ENCODE measurements at regions not wholly inside any gene's neighbourhood (a gene's known extent, or its start where the extent isn't known, plus 50 kb on each side); places are given as distances from the start of the nearest gene placed in this dataset.

DNA sequence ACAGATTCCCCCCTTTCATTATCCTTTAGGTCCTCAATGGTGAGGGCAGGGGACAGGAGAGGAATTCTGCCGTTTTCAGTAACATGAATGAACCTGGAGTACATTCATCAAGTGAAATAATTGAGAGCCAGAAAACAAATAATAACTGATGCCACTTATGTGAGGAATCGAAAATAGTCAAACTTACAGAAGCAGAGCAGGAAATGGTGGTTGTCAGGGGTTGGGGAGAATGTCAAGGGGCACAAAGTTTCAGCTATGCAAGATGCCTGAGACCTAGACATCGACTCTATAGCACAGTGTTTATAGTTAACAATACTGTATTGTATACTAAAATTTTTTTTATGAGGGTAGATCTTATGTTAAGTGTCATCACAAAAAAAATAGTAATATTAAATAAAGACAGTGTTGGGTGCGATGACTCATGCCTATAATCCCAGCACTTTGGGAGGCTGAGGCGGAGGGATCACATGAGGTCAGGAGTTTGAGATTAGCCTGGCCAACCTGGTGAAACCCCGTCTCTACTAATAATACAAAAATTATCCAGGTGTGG, 1219.8 kb downstream of the GATA3 start:
- intact Hi-C loops (cut with DNase I): no loop called here
- ATAC-seq: no peak

DNA sequence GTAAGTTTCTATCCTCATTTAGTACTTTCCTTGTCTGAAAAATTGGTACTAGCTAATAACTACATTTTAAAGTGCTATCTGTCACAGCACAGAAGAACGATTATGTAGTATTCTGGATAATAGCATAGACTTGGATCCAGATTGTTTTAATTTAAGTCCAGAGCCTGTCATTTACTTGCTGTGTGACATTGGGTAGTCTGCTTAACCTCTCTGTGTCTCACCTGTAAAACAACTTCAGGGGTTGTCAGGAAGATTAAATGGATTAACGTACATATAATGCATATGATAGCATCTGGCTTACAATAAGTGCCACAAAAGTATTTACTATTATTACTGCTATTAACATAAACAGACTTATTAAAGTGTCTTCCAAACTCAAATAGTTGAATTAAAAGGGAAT, 1221.4 kb downstream of the GATA3 start:
- no peak for DNase-seq
- ATAC-seq: no peak
- intact Hi-C loops (cut with DNase I): no loop called here

More for the DNA sequence above, 1219.8 kb downstream of the GATA3 start:
- DNase-seq: no peak

DNA sequence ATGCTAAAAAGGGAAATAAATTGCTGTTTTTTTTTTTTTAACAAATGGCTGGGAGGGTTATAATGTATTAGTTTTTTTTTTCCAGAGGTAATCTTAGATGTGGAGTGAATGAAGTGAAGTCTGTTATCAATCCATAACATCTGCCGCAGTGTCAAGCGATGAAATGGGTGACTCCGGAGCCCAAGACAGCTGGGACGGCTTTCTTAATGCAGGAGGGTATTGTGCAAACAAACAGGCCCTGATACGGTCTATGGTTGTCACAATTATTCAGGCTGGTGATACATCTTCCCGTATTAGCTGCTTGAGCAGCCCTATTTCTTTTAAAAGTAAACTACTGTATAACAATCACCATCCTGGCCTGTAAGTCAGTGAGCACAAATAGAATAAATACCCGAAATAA, 1231.2 kb downstream of the GATA3 start:
- ATAC-seq: no peak
- intact Hi-C loops (cut with DNase I): no loop called here

DNA sequence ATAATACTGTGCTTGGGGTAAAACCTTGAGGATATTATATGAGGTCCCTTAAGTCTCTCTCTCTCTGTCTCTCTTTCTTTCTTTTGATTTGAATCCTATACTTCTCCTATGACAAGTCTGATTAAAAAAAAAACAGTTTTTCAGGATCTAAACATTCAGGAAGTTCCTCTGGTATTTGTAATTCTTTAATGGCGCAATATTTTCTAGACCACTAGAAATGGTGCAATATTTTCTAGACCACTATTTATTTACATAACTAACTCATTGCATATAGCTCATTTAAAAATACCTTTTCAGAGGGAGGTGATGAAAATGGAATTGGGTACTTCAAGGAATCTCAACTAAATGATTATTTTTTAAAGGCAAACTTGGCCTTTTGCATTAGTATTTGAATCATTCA, 1235.3 kb downstream of the GATA3 start:
- ATAC-seq (no peak), DNase-seq (no peak)
- intact Hi-C loops (cut with DNase I): no loop called here

More for the DNA sequence above, 1231.2 kb downstream of the GATA3 start:
- DNase-seq: no peak

DNA sequence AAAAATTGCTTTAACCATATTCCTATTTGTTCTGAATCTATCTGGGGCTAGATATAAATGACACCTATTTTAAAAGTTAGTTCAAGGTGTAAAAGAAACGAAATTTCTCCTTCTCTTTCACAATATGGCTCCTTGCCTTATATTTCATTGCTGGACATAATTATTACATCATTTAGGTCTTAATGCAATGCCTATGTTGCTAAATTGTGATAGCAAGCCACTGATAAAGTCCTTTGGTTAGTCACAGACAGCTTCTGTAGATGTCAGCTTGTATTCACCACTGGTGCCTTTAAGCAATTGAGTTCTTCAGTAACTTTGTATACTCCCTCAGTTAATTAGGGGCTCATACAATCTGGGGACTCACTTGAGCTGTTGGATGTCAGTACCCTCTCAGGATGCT, 1236.6 kb downstream of the GATA3 start:
- DNase-seq: no peak
- no peak for ATAC-seq
- intact Hi-C loops (cut with DNase I): no loop called here

DNA sequence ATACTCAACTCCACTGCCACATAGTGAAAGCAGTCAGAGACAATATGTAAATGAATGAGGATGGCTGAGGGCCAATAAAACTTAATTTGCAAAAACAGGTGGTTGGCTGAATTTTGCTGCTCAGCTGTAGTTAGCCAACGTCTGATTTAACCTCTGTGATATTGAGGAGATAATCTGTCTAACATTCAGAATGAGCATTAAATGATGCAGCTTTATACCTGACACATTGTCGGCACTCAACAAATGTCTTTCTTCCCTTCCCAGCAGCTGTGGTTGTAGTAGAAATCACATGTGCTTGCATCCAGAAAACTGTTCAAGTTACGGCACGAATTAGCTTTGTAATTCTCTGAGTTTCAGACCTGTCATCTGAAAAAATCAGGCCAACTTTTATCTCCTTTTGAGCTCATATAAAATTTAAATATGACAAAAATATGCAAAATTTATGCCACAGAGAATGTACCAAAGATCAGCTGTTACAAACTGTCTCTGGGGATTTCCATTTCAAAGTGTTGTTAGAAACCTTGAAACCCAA, 1239.7 kb downstream of the GATA3 start:
- intact Hi-C loops (cut with DNase I): no loop called here
- ATAC-seq (no peak), DNase-seq (no peak)

DNA sequence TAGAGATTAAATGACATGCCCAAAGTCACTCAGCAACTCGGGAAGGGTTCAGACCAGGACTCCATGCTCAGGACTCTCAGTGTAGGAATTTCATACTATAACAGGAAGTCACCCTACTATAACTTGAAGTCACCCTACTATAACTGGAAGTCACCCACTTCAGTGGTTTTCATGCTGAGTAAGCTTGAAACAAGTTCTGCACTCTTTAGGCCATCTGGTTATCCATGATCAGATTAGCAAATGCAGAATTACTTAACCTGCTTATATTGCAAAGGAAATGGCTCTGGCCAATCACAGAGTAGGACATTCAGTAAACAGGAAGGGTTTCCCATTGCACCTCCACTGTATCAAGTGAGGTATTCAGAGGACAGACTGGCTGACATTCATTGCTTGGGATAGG, 1240.4 kb downstream of the GATA3 start:
- no peak for ATAC-seq
- intact Hi-C loops (cut with DNase I): no loop called here
- no peak for DNase-seq

DNA sequence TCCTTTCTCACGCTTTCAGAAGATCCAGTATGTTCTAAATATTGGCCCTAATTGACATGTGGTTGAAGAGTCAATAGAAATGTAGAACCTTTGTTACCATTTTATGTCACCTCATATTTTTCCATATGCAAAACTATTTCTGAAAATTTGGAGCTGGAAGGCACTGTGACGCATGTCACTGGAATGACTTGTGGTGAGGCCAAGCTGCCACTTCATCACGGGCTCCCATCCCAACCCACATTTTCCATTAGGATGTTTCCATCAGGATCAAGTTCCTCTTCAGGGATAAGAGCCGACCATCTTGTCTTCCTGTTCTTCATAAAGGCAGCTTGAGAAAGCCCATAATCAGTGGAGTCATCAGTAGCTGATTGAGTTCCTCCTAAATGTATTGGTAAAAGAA, 1241.7 kb downstream of the GATA3 start:
- intact Hi-C loops (cut with DNase I): no loop called here
- no peak for ATAC-seq
- DNase-seq: no peak

DNA sequence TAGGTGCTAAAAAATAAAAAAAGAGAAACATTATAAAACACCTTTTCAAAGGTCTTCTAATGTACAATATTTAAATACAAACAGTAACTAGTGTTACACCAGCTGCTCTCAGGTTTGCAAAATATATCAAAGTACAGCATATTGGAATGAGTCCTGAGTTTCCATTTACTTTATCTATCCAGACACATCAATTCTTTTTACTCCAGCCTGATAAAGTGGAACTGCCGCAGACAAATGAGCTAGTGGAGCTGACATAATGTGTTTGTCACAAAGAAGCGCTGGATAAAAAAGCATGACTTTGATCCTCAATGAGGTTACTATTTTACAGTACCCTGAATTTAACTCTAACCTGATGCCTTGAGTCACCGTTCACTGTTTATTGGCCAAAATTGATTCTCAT, 1243.1 kb downstream of the GATA3 start:
- intact Hi-C loops (cut with DNase I): no loop called here
- DNase-seq (no peak), ATAC-seq (no peak)

DNA sequence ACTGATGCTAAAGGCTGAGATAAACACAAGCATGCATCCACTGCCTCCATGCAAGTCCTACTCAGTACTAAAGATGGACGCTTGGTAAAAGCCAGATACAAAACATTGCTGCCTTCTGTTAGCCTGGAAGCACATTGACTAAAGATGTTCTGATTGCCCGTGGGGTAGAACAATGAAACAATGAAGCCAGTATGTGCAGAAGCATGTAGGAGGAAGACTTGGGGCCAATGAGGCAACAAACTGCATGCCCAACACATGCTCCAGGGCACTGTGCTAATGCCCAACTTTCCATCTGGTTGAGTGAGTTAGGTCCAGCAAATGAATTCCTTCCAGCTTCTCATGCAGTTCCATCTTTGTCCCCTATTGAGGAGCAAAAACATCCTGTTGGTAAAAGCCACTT, 1245.5 kb downstream of the GATA3 start:
- ATAC-seq (no peak), DNase-seq (no peak)
- intact Hi-C loops (cut with DNase I): loop anchor here (5.0 to 10.0 kb wide), 3 partner anchors 1425 to 1773 kb away; no protein-coding TSS in a partner anchor

DNA sequence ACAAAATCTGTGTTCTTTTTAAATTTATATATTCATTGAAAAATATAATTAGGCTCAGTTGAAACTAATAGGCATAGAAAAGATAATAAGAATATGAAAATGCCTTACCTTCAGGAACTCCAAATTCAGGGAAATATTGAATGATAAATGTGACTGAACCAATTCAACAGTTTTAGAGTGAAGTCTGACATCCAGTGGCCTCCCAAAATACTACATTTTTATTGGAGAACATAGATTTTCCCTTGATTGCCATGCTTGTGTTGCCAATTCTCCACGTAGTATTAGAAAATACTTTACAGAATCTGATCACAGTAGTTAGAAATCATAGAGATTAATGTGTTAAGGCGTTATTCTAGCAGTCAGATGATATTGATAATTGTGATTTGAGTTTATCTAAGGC, 1246.7 kb downstream of the GATA3 start:
- intact Hi-C loops (cut with DNase I): loop anchor here (5.0 to 10.0 kb wide), 3 partner anchors 1426 to 1774 kb away; no protein-coding TSS in a partner anchor
- no peak for DNase-seq
- no peak for ATAC-seq

DNA sequence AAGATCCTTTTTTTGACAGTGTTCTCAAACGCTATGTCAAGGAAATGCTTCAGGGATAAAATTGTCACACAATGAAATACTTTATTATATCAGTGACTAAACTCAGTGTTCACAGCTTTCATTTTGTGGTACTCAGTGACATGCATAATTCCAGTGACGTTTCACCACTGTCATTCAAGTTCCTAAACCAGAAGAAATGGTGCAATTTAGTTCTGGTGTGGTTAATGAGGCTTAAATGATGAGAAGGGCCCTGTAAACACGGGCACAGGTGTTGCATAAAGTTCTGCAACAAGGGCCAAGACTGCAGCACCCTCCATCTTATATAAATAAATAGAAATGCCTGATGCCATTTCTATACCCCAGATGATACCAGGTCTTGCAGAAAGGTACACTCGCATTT, 1247.1 kb downstream of the GATA3 start:
- DNase-seq (no peak), ATAC-seq (no peak)
- intact Hi-C loops (cut with DNase I): loop anchor here (5.0 to 10.0 kb wide), 3 partner anchors 1427 to 1774 kb away; no protein-coding TSS in a partner anchor

DNA sequence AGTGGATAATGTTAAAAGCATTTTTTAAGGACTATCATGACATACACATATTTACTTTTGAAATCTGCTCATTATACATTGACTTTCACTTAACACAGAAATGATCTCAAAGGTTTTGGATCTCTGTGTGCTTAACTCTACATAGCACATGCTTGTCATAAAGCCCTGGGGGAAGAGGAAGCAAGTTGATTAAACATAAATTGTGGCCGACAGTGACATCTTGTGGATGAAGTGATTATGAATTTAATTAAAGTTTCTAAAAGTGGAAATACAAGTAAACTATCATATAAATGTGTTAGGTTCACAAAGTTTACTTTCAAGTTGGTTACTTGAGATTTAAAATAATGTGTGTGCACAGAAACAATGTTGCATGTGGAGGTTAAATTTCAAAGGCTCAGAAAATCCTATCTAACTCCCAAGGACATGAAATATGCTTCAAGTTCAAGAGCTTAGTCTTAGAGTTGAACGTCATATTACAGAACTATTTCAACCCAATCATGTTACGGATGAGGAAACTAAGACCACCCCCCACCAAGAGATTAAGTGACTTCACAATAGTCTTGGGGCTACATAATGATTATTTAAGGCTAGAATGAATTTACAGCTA, 1247.8 kb downstream of the GATA3 start:
- DNase-seq (no peak), ATAC-seq (peak in 1 of 2 donors; percentile 34)
- intact Hi-C loops (cut with DNase I): loop anchor here (5.0 to 10.0 kb wide), 3 partner anchors 1427 to 1775 kb away; no protein-coding TSS in a partner anchor

DNA sequence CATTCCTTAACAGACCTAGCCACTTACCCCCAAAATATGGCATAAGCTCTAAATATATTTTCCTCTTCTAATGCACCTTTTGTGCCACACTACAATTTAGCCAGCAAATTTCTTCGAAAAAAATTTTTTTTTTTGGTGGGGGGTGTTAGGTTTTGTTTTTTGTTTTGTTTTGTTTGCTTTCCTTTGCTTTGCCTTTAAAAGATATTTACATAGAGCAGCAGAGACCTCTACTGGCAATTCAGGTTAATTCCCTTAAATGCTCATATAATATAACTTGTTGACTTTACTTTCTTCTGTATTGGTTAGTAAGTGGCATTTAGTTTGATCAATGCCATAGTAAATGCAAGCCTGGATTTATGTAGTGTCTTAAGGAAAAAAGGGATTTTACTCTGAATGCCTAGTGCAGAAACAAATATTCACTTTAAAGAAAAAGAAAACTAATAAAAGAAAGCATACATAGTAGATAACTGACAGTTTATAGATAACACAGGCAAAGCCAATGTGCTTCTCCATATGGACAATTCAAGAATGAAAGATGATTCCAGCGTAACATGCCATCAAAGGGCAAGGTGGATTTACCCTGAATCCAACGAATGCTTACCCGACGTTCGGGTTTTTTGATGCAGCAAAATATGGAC, 1250.6 kb downstream of the GATA3 start:
- intact Hi-C loops (cut with DNase I): loop anchor here in 1 of 2 donors (10.0 kb wide), 1 partner anchor 1430 kb away; no protein-coding TSS in a partner anchor
- DNase-seq: no peak

DNA sequence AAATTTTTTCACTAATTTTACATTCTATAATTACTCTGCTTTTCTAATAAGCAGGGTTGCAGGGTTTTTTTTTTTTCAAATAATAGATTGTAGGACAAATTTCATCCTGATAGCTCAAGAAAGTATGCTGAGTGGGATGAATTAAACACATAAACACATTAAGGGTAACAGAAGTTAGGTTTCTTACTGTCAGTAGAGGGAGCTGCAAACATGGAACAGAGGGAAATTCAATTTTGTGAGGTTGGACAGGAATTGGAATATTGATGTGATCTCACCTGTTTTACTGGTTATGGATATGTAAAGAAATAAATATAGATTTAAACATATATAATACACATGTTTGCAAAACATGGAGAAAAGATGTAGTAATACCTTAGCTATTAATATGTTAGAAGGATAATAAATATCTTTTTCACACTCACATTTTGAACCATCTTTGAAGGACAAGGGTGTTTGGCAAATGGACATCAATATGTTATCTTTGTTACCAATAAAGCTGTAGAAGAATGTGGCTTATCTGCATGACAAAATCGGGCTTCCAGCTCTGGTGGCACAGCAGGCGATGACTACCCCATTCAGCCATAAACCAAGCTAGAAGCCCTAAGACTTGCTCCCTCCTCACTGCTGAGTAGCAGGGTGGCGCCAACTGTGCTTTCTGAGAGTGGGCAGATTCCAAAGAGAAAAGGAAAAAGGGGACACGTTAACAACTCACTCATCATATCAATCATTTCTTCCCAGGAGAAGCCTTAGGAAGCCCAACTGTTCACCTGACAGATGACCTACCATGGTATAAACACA, 1257.4 kb downstream of the GATA3 start:
- intact Hi-C loops (cut with DNase I): no loop called here
- DNase-seq (no peak), ATAC-seq (no peak)

More for the DNA sequence above, 1250.6 kb downstream of the GATA3 start:
- ATAC-seq: no peak

DNA sequence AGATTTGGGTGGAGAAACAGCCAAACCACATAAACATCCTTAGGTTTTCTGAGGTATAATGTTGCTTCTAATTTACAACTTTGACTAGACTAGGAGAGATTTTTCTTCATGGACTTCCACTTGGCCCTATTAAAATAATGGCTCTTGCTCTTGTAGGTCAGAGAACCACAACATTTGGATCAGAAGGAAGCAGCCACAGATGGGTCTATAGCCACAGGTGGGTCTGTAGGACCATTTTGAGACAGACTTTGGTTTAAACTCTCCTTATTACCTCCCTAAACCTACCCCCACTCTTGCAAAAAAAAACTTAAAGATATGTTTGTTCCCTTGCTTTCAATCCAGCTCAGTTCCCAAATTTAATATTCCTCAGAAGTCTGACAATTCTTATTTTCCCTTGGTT, 1260.8 kb downstream of the GATA3 start:
- intact Hi-C loops (cut with DNase I): no loop called here
- no peak for DNase-seq
- ATAC-seq: no peak

DNA sequence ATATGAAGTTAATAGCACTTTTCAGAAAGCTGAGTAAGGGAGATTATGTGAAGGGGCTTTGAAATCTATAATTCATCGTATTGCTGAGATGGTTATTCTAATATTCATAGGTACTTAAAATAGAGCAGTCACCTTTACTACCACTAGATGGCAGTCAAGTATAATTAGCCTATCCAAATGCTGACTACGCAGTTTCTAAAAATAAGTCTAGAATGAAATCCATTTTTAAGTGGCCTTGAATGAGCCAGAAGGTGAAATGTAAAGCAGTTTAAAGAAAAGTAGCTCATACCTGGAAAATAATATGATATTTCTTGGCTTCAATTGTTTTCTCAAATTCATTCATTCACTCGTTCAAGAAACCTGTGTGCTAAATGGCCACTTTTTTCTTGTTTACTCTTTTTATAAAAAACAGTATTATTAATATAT, 1277.1 kb downstream of the GATA3 start:
- intact Hi-C loops (cut with DNase I): no loop called here
- DNase-seq: no peak
- peak; percentile 50 to 55 for ATAC-seq

DNA sequence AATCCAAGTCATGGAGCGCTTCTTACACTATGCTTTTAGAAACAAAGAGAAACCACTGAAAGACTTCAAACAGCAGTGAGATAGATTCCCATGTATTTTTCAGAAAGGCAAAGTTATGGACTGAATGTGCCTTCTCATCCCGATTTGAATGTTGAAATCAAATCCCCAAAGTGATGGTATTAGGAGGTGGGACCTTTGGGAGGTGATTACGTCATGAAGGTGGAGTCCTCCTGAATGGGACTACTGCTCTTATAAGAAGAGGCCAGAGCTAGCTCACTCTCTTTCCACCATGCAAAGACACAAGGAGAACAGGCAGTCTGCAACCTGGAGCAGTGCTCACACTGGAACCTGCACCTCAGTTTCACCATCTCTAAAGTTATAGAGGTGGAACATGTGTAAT, 1279.8 kb downstream of the GATA3 start:
- DNase-seq (no peak), ATAC-seq (no peak)
- intact Hi-C loops (cut with DNase I): no loop called here

DNA sequence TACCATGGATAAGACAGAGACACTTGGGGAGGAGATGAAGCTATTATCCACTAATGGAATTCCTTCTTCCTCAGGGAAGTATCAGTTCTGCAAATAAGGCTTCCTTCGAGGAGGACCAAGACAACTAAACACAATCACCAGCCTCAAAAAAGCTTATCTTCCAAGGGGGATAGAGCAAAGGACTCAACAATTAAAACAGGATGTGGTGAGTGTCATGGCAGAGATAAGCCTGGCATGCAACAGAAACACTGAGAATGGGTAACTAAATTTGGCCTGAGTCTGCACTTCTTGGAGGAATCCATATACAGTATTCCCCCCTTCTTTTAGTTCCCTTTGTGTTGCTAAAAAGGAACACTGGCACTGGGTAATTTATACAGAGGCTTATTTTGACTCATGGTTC, 1285.2 kb downstream of the GATA3 start:
- ATAC-seq: no peak
- intact Hi-C loops (cut with DNase I): loop anchor here in 1 of 2 donors (5.0 kb wide), 1 partner anchor 1338 kb away; no protein-coding TSS in a partner anchor
- DNase-seq: no peak
